VCaP (cell line): ENCODE measurements at regions not wholly inside any gene's neighbourhood (a gene's known extent, or its start where the extent isn't known, plus 50 kb on each side); places are given as distances from the start of the nearest gene placed in this dataset.

Experiments
- H3K27ac ChIP-seq: fragments of 450-650 bp; 2 replicates; pipeline ENCODE4 v1.5.1; 2017
- CTCF ChIP-seq: fragments of 450-650 bp; conservative IDR thresholded peaks from 2 replicates; pipeline ENCODE4 v1.5.1; 2017; ENCODE audit warnings: mild to moderate bottlenecking, moderate library complexity

GRCh38 chr21:14754259-14754604 lies 208.1 kb upstream of the SAMSN1 start:
- H3K27ac ChIP-seq, result no peak overlapping the region
- TF ChIP-seq CTCF, result no peak

DNA sequence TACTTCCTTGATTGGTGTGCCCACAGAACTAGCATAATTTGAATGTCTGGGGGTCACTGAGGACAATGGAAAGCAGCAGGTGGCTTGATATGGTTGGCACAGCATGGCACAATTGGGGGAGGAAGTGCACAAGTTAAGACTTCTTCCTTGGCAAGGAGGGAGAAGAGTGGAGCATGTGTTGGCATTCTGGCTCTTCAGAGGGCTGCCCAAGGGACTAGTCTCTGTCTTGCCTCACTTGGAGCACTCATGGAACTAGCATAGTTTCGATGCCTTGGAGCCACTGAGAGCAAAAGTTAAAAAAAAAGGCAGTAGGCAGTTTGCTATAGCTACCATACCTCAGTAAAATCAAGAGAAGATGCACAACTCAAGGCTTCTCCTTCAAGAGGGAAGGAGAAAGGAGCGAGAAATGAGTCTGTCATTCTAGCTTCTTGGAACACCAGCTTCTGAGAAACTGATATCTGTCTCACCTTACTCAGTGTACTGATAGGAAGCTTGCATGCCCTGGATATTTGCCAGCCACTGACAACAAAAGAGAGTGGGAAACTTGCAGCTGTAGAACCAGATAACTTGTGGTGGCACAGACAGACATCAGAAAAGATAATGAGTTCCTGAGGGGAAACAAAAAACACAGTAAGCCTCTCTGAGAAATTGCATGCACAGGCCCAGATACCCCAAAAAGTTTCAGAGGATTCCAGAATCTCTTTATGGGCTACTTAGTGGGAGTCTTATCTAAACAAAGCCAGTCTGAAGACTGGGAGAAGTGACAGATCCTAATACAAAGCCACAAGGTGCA lies 207.5 kb upstream of the SAMSN1 start:
- TF ChIP-seq CTCF, result no peak
- no peak overlapping the region for H3K27ac ChIP-seq

GRCh38 chr21:14753069-14753465 lies 207.0 kb upstream of the SAMSN1 start:
- no peak overlapping the region for H3K27ac ChIP-seq
- no peak for TF ChIP-seq CTCF

- H3K27ac ChIP-seq, result no peak overlapping the region
- no peak for TF ChIP-seq CTCF
Measured at GRCh38 chr21:14752345-14752909, 206.3 kb upstream of the SAMSN1 start.

DNA sequence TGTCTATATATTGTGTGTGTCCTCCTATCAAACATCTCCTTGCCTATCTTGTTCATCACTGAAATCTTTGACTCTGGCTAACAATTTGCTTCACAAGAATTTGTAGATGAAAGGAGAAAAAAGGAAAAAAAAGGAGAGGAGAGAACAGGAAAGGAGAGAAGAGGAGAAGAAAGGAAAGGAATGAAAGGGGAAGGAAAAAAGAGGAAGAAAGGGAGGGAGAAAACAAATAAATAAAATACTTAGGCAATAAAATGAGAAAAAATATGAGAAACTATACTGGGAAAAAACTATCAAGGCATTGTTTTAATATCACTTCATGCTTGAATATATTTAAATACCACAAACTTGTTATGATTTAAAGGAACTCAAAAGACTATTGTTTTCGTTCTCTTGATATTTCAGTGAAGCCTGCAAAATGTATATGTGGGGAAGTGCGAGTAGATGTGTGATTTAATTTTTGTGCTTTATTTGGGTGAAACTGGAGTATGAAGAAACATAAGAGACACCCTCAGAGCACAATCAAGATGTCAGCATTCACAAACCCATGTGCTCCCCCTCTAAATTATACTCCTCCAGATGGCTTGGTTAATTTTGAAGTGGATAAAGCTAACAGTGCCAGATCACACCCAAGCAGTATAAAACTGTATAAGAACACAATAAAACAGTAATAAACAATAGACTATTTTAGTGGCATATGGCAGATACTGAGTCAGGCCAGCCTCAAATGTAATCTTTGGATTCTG lies 205.7 kb upstream of the SAMSN1 start:
- TF ChIP-seq CTCF, result no peak
- H3K27ac ChIP-seq, result no peak overlapping the region

DNA sequence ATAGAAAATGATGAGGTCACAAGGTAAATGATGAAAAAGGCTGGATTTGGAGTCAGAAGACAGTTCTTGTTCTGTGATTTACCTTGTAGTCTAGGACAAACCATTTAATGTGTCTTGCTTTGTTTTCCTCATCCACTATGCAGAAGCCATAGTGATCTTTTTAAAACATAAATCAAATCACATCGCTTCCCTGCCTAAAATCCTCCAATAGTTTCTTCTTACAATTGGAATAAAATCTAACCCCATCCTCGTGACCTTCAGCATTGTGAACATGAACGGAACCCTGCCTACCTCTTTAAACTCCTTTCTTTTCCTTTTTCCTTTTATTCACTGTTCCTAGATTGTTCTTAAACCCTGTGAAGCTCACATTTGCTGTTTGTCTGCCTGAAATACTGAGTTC lies 204.9 kb upstream of the SAMSN1 start:
- TF ChIP-seq CTCF, result no peak
- no peak overlapping the region for H3K27ac ChIP-seq

DNA sequence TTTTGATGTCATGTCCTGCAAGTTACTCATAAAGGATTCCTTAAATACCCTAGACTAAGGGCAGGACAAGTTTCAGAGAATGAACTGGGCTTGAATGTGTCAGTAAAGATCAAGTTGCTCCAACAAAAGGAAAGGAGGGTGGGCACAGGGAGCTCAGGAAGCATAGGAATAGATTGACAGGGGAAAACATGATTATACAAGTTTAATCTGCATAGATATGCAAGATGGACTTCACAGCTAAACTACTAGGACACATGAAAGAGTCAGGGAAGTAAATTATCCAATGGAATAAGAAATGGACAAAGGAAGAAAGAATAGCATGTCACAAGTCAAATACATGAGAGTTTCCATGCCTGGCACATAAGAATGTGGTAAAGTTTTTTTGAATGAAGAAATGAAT lies 203.9 kb upstream of the SAMSN1 start:
- no peak for TF ChIP-seq CTCF
- no peak overlapping the region for H3K27ac ChIP-seq
